Activated naive CD8-positive, alpha-beta T cell treated with anti-CD3 and anti-CD28 coated beads, Interleukin-2, amount 10 ng/mL, durations not matched to agents 7 days and 5 days (primary cell): ENCODE measurements at regions not wholly inside any gene's neighbourhood (a gene's known extent, or its start where the extent isn't known, plus 50 kb on each side); places are given as distances from the start of the nearest gene placed in this dataset.

Source experiments
- ATAC-seq: fragments of 150-1000 bp; cut with Tn5 transposase; one replicate; pipeline ENCODE4 v1.10.0; 2021; ENCODE audit warnings: low read depth, moderate library complexity
- POLR2A ChIA-PET: fragments of 350-600 bp; sonication (Branson Sonifier 250); formaldehyde crosslinking; loops from one replicate; lab custom pipeline; 2021; ENCODE audit warnings: antibody characterized with exemption; lab: Charles Lee
- DNase-seq: peaks from one replicate; pipeline ENCODE4 v3.0.0; 2021
- H3K27ac Mint-ChIP-seq: one replicate; pipeline ENCODE4 v1.8.0; 2022; ENCODE audit warnings: mild to moderate bottlenecking, mixed read lengths
- H3K27me3 Mint-ChIP-seq: one replicate; pipeline ENCODE4 v1.8.0; 2022; ENCODE audit warnings: mild to moderate bottlenecking, moderate library complexity, mixed read lengths
- H3K36me3 Mint-ChIP-seq: one replicate; pipeline ENCODE4 v1.8.0; 2021; ENCODE audit warnings: mild to moderate bottlenecking, mixed read lengths
- H3K4me1 Mint-ChIP-seq: one replicate; pipeline ENCODE4 v1.8.0; 2021; ENCODE audit warnings: mixed read lengths
- H3K4me3 Mint-ChIP-seq: one replicate; pipeline ENCODE4 v1.8.0; 2022; ENCODE audit warnings: mild to moderate bottlenecking, moderate library complexity, mixed read lengths
- H3K9me3 Mint-ChIP-seq: one replicate; pipeline ENCODE4 v1.8.0; 2021; ENCODE audit warnings: mixed read lengths

GRCh38 chr1:30378991-30379581 is 344.3 kb downstream of the MATN1 start:
- no peak overlapping the region for H3K27ac Mint-ChIP-seq
- ATAC-seq = no peak

GRCh38 chr1:30378003-30378596 is 345.3 kb downstream of the MATN1 start:
- no peak overlapping the region for H3K4me3 Mint-ChIP-seq
- POLR2A ChIA-PET = no interaction called here

More at GRCh38 chr1:30378991-30379581, 344.3 kb downstream of the MATN1 start:
- H3K27me3 Mint-ChIP-seq = peaks cover 3% of the 10 kb centered on the region
- H3K4me3 Mint-ChIP-seq = no peak overlapping the region
- POLR2A ChIA-PET = no interaction called here
- peak; percentile 15 for DNase-seq
- H3K9me3 Mint-ChIP-seq = no peaks in the 10 kb centered on the region
- no peaks in the 10 kb centered on the region for H3K36me3 Mint-ChIP-seq
- H3K4me1 Mint-ChIP-seq = peaks cover 2% of the 10 kb centered on the region

GRCh38 chr1:30377230-30378002 is 346.0 kb downstream of the MATN1 start:
- POLR2A ChIA-PET = no interaction called here

More at GRCh38 chr1:30378003-30378596, 345.3 kb downstream of the MATN1 start:
- Mint-ChIP-seq H3K27me3 (peaks cover 3% of the 10 kb centered on the region), H3K27ac (no peak overlapping the region), H3K4me1 (peaks cover 2% of the 10 kb centered on the region), H3K36me3 (no peaks in the 10 kb centered on the region), H3K9me3 (no peaks in the 10 kb centered on the region)
- ATAC-seq (no peak), DNase-seq (peak; percentile 15)

DNA sequence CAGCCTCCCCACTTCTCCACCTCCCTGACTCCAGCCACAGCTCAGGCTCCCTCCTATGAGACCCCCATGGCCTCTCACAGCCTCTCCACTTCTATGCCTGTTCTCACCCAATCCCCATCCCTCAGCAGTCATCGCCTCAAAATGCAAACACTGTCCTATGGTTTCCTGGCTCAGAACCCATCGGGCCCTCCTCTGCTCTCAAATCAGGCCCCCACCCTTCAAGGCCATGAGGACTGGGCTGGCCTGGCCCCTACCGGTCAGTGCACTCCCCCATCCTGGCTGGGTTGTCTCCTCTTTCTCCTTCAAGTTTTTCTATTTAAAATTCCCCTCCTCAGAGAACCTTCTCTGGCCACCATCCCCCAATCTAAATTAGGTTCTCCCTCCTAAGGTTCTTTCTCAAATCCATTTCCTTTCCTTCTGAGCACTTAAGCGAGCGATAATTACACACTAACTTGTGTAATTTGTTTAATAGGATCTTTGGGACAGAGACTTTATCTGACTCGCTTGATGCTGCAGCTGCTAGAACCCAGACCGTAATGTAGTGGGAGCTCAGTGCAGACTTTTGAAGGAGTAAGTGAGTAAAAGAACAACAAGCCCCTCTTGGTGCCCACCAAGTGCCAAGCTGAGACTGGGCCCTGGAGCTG is 347.2 kb downstream of the MATN1 start:
- H3K9me3 Mint-ChIP-seq = no peaks in the 10 kb centered on the region
- no peak for DNase-seq

More at GRCh38 chr1:30377230-30378002, 346.0 kb downstream of the MATN1 start:
- Mint-ChIP-seq H3K9me3 (no peaks in the 10 kb centered on the region), H3K36me3 (no peaks in the 10 kb centered on the region), H3K4me1 (peaks cover 2% of the 10 kb centered on the region), H3K4me3 (no peak overlapping the region), H3K27ac (no peak overlapping the region), H3K27me3 (peaks cover 3% of the 10 kb centered on the region)
- ATAC-seq (no peak), DNase-seq (peak; percentile 12)

DNA sequence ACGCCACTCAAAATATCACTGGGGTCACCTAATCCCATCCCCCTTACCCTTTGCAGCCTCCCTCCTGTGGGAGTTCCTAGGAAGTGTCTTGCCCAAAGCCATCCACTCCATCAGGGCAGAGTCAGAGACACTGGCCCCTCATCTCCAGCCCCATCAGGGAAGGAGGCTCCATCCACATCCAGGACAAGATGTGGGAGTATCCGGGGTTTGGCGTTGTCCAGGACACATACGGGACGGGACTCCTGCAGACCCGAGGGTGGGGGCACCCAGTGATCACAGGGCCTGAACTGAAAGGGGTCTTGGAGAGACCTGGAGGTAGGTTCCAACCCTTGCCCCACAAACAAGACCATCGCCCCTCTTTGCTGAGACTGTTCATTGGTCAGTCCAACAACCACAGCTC is 348.2 kb downstream of the MATN1 start:
- H3K4me3 Mint-ChIP-seq = no peak overlapping the region
- H3K27me3 Mint-ChIP-seq = peaks cover 3% of the 10 kb centered on the region
- H3K36me3 Mint-ChIP-seq = no peaks in the 10 kb centered on the region
- H3K27ac Mint-ChIP-seq = no peak overlapping the region
- peak; percentile 10 for DNase-seq
- POLR2A ChIA-PET = no interaction called here
- ATAC-seq = no peak
- no peaks in the 10 kb centered on the region for H3K4me1 Mint-ChIP-seq
- H3K9me3 Mint-ChIP-seq = no peaks in the 10 kb centered on the region

More for the DNA sequence above, 347.2 kb downstream of the MATN1 start:
- Mint-ChIP-seq H3K36me3 (no peaks in the 10 kb centered on the region), H3K4me3 (no peak overlapping the region), H3K4me1 (peaks cover 2% of the 10 kb centered on the region), H3K27me3 (peaks cover 3% of the 10 kb centered on the region), H3K27ac (no peak overlapping the region)
- ATAC-seq = no peak
- POLR2A ChIA-PET = no interaction called here

DNA sequence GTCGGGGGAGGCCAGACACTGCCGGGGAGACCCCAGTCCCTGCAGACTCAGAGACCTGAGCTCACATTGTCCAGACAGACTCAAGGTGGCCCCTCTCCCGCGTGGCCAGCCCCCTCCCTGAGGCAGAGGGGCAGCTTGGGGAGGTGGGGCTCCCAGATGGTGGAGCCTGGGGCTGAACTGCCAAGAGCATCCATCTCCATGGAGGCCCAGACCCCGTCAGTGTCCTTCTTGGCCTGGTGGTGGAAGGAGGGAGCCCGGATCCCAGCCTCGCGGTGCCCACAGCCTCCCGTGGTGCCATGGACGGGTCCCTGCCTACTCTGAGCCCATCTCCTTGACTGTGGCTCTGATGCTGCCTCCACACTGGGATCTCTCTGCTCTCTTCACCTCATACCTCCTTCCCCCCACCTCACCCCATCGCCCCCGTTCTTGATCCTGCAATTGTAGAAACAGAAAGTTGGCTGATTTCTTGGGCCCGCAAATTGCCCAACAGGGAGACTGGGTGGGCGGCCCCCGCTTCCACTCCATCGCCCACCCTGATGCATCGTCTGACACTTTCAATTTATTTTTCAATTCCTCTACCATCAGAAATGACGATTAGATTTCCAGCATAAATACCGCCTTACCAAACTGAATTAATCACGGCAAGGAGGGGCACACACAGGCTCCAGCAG is 348.9 kb downstream of the MATN1 start:
- H3K4me3 Mint-ChIP-seq = no peak overlapping the region
- H3K27ac Mint-ChIP-seq = no peak overlapping the region
- H3K27me3 Mint-ChIP-seq = peaks cover 3% of the 10 kb centered on the region
- H3K36me3 Mint-ChIP-seq = no peaks in the 10 kb centered on the region
- no peaks in the 10 kb centered on the region for H3K4me1 Mint-ChIP-seq
- no peak for ATAC-seq
- H3K9me3 Mint-ChIP-seq = no peaks in the 10 kb centered on the region
- peak; percentile 11 for DNase-seq
- POLR2A ChIA-PET = no interaction called here

GRCh38 chr1:30373471-30374399 is 349.6 kb downstream of the MATN1 start:
- Mint-ChIP-seq H3K4me1 (no peaks in the 10 kb centered on the region), H3K9me3 (no peaks in the 10 kb centered on the region), H3K4me3 (no peak overlapping the region), H3K27ac (no peak overlapping the region), H3K36me3 (no peaks in the 10 kb centered on the region), H3K27me3 (peaks cover 3% of the 10 kb centered on the region)
- DNase-seq = peak; percentile 20
- no peak for ATAC-seq
- POLR2A ChIA-PET = no interaction called here

DNA sequence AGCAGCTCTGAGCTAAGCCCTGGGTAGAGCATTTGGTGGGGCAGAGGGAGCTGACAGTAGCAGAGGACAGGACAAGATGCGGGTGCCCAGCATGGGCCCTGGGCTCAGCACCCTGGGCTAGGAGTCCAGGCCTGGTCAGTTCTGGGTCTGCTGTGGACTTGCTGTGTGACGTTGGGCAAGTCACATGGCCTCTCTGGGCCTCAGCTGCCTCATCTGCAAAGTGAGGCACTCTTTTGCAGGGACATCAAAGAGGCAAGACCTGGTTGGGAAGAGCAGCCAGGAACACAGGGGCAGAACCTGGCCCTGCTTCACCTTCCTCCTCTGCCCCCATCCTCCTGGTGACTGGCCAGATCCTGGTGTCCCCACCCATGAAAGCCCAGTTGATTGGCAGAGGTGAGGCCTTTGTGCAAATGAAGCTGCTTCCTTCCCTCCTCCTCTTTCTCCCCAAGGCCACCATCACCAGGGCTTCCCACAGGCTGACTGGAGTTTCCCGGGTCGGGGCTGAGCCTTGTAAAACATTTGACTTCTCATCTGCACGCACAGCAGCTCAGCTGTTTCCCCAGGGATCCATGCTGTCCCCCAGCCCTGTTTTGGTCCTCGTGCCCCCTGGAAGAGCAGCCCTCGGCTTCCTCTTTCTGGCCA is 350.5 kb downstream of the MATN1 start:
- H3K4me3 Mint-ChIP-seq = no peak overlapping the region
- H3K36me3 Mint-ChIP-seq = no peaks in the 10 kb centered on the region
- POLR2A ChIA-PET = no interaction called here
- no peak for DNase-seq
- H3K4me1 Mint-ChIP-seq = no peaks in the 10 kb centered on the region
- no peaks in the 10 kb centered on the region for H3K9me3 Mint-ChIP-seq
- ATAC-seq = no peak
- no peak overlapping the region for H3K27ac Mint-ChIP-seq
- H3K27me3 Mint-ChIP-seq = peaks cover 3% of the 10 kb centered on the region

DNA sequence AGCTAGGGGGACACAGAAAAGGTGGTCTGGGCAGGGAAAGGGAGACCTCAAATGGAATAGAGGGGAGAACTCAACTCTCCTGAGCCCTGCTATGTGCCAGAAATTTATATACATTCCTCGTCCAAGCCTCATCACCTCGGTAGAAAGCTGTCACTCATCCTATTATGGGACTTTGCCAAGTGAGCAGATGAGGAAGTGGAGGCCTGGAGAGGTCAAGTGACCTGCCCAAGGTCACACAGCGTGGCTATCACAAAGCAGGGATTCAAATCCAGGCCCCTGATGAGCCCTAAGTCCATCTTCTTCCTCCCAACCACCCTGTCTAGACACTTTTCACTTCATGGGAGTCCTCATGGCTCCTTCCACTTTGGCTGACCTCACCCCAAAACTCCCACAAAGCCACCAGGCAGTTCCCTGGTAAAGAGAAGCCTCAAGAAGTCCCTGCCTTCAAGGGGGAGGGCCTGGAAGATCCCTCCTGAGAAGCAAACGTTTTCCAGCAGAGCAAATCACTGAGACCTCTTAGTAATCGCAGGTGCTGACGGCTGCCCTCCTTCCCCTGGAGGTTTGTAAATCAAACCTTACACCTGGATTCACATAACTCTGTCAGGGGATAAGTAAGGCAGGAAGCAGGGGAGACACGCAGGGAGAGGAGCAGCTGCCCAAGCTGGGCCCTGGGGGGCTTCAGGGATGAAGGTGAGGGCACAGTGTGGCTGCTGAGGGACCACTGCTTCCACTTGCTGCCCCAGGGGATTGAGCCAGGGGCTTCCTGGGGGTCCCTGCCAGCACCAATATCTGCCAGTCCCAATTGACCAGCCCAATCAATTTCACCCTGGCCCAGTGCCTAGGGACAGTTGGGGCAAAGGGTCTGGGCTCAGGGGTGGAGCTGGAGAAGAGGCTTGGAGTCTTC is 351.2 kb downstream of the MATN1 start:
- no peak for ATAC-seq
- Mint-ChIP-seq H3K27me3 (peaks cover 1% of the 10 kb centered on the region), H3K4me1 (no peaks in the 10 kb centered on the region), H3K9me3 (no peaks in the 10 kb centered on the region), H3K36me3 (no peaks in the 10 kb centered on the region), H3K4me3 (no peak overlapping the region), H3K27ac (no peak overlapping the region)
- POLR2A ChIA-PET = no interaction called here
- no peak for DNase-seq

DNA sequence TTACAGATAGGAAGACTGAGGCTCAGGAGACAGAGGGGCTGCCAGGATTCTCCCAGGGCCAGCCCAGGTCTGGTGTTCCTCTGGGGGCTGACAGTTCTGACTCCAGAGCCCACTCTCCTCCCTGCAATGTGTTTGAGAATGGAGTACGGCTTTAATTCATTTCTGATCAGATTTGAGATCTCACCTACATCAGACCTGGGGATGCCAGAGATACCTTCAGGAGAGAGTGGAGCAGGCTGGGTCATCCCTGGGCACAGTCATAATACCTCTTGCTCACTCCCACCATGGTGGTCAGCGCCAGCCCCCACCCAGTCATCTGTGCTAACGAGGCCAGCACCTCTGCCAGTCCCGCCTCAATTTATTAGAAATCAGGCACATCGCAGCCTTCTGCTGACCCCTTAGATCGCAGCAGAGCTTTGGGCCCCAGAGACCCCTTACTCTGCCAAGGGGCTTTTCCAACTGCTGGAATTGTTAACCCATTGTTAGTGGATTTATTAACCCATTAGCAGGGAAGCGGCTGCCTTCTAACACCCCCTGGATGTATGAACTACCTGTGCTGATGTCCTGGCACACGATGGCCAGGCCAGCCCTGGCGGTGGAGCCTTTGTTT is 352.1 kb downstream of the MATN1 start:
- ATAC-seq (no peak), DNase-seq (no peak)
- POLR2A ChIA-PET = no interaction called here
- peaks cover 1% of the 10 kb centered on the region for H3K27me3 Mint-ChIP-seq
- no peaks in the 10 kb centered on the region for H3K36me3 Mint-ChIP-seq
- no peak overlapping the region for H3K27ac Mint-ChIP-seq
- H3K9me3 Mint-ChIP-seq = no peaks in the 10 kb centered on the region
- H3K4me3 Mint-ChIP-seq = no peak overlapping the region
- no peaks in the 10 kb centered on the region for H3K4me1 Mint-ChIP-seq

GRCh38 chr1:30368651-30369240 is 354.6 kb downstream of the MATN1 start:
- Mint-ChIP-seq H3K9me3 (no peaks in the 10 kb centered on the region), H3K4me1 (no peaks in the 10 kb centered on the region), H3K36me3 (no peaks in the 10 kb centered on the region), H3K4me3 (no peak overlapping the region), H3K27me3 (peaks cover 1% of the 10 kb centered on the region), H3K27ac (no peak overlapping the region)
- no peak for DNase-seq
- no peak for ATAC-seq
- POLR2A ChIA-PET = no interaction called here
